ENCODE measurements at regions not wholly inside any gene's neighbourhood (a gene's known extent, or its start where the extent isn't known, plus 50 kb on each side); places are given as distances from the start of the nearest gene placed in this dataset.

DNA sequence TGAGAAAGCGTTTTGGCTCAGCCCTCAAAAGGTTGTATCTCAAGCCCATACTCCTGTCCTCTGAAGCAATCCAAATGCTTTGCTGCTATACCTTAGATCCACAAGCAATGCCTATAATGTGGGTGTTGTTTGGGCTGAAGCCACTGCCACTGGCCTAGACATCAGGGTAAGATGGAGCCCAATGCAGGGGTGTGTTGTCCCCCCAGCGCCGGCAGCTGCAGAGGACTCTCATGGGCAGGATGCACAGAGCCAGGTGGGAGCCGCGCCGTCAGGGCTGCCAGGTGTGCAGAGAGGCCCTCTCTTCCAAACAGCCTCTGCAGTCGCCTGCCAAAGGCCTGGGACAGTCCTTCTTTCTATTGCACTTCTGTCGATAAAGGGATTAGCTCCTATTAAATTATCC lies 205.2 kb upstream of the SHH start:
- no peak for TF ChIP-seq POLR2A (IDR thresholded peaks at IDR 0.05; ENCODE audit: insufficient read depth in 1 of 2, low read depth in 2 of 2, low read length in 2 of 2)
- no peak for TF ChIP-seq ISL2 (CRISPR knock-in tag; IDR thresholded peaks at IDR 0.05)
- no peak for TF ChIP-seq ZNF230 (CRISPR knock-in tag; IDR thresholded peaks at IDR 0.05)
- TF ChIP-seq MXI1 (IDR thresholded peaks at IDR 0.05; ENCODE audit: borderline replicate concordance, low read depth, low read length) = no peak
- TF ChIP-seq, protein P1, sequence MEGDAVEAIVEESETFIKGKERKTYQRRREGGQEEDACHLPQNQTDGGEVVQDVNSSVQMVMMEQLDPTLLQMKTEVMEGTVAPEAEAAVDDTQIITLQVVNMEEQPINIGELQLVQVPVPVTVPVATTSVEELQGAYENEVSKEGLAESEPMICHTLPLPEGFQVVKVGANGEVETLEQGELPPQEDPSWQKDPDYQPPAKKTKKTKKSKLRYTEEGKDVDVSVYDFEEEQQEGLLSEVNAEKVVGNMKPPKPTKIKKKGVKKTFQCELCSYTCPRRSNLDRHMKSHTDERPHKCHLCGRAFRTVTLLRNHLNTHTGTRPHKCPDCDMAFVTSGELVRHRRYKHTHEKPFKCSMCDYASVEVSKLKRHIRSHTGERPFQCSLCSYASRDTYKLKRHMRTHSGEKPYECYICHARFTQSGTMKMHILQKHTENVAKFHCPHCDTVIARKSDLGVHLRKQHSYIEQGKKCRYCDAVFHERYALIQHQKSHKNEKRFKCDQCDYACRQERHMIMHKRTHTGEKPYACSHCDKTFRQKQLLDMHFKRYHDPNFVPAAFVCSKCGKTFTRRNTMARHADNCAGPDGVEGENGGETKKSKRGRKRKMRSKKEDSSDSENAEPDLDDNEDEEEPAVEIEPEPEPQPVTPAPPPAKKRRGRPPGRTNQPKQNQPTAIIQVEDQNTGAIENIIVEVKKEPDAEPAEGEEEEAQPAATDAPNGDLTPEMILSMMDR (CRISPR knock-in tag; IDR thresholded peaks at IDR 0.05) = no peak
- no peak for TF ChIP-seq RAD21 (CRISPR knock-in tag; IDR thresholded peaks at IDR 0.05)

All from HepG2 (cell line).